ENCODE measurements at regions not wholly inside any gene's neighbourhood (a gene's known extent, or its start where the extent isn't known, plus 50 kb on each side); places are given as distances from the start of the nearest gene placed in this dataset.

GRCh38 chr6:80696268-80696667, 589.8 kb downstream of the BCKDHB start:
- no peak for TF ChIP-seq SUZ12 (IDR thresholded peaks at IDR 0.05; ENCODE audit: extremely low read depth, insufficient read depth, insufficient read length)
- no peak for TF ChIP-seq YY1 (IDR thresholded peaks at IDR 0.05; ENCODE audit: insufficient read depth, insufficient read length)
- TF ChIP-seq ZNF274 (IDR thresholded peaks at IDR 0.05; ENCODE audit: low read depth, low read length), result no peak

Measured in NT2/D1 (cell line).